ENCODE measurements at regions not wholly inside any gene's neighbourhood (a gene's known extent, or its start where the extent isn't known, plus 50 kb on each side); places are given as distances from the start of the nearest gene placed in this dataset.

DNA sequence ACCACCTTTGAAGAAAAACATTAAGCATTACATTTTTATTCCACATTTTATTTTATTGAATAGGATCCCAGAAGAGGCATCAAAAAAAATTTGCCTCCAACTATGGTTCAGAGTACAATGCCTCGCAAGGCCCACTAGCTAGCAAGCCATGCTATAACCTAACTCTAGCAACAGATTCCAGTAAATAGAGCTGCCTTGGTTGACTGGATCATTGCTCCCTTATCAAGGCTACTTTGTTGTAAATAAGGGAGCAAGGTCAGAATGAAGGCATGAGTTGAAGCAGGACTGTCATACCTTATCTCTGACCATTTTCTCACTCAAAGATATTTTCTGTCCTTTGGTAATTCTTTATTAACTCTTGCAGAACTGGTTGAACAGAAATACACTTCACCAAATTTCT is 672.6 kb downstream of the EPHA4 start:
- Histone ChIP-seq H2BK5ac (ENCODE audit: low read length) (no peak overlapping the region), H2BK12ac (ENCODE audit: low read length) (no peak overlapping the region), H3K18ac (ENCODE audit: low read length) (no peak overlapping the region)

DNA sequence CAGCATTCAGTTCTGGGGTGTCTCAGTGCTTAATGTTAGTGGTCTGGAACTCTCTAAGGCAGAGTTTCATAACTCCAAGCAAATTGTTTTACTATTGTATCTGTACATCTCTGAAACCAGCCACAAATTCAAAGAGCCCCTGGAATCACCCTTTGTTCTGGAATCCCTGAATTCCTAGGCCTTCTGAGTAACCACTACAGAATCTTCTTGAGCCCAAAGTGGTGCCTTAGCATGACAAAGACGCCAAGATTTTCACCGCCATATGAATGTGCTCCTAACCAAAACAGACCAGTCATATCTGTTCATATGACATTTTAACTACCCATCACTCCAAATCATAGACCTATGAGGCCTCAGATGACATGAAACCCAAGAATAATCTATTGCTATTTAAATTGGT is 668.1 kb downstream of the EPHA4 start:
- Histone ChIP-seq H3K27me3 (ENCODE audit: control insufficient read depth in 3 of 3, insufficient read depth in 3 of 3, low read depth in 1 of 3, low read length in 3 of 3) (no peaks in the 10 kb centered on the region), H3K9me3 (replicated peaks in 1 of 2; ENCODE audit: control insufficient read depth in 2 of 2, insufficient read depth in 1 of 2, low read depth in 1 of 2, low read length in 2 of 2) (peaks cover 0 to 2% of the 10 kb centered on the region in 2 donors), H4K91ac (ENCODE audit: low read depth, low read length, poor library complexity) (no peak overlapping the region), H3K4me2 (ENCODE audit: insufficient read depth, low read length, poor library complexity, severe bottlenecking) (no peak overlapping the region), H2BK120ac (ENCODE audit: low read depth, low read length) (no peak overlapping the region), H3K4ac (ENCODE audit: low read length) (no peak overlapping the region), H3K14ac (ENCODE audit: low read length) (no peak overlapping the region), H3K79me1 (ENCODE audit: low read depth, low read length) (no peaks in the 10 kb centered on the region), H4K8ac (ENCODE audit: low read depth, low read length) (no peak overlapping the region), H2AFZ (ENCODE audit: low read length) (no peak overlapping the region), H2BK12ac (ENCODE audit: low read length) (no peak overlapping the region), H3K4me3 (ENCODE audit: low read length in 2 of 2) (no peak overlapping the region), H3K4me1 (ENCODE audit: control insufficient read depth in 2 of 2, insufficient read depth in 1 of 2, low read depth in 1 of 2, low read length in 2 of 2) (no peaks in the 10 kb centered on the region), H3K27ac (replicated peaks; ENCODE audit: low read length) (no peak overlapping the region), H3K18ac (ENCODE audit: low read length) (no peak overlapping the region), H2AK5ac (ENCODE audit: low read depth, low read length) (no peak overlapping the region), H2BK15ac (ENCODE audit: low read length) (no peak overlapping the region), H3K36me3 (replicated peaks in 1 of 2; ENCODE audit: control insufficient read depth in 2 of 2, insufficient read depth in 2 of 2, low read length in 2 of 2) (no peaks in the 10 kb centered on the region), H2BK5ac (ENCODE audit: low read length) (no peak overlapping the region), H3K23ac (ENCODE audit: low read depth, low read length, poor library complexity) (no peak overlapping the region), H3K9ac (ENCODE audit: low read depth, low read length, poor library complexity) (no peak overlapping the region)
- DNase-seq (ENCODE audit: low spot score), result no peak
- WGBS, 2 donors (ENCODE audit: extremely low coverage in 2 of 2, insufficient read length in 2 of 2, insufficient replicate concordance in 1 of 2), result no CpG with 5 or more reads among the region's 2 CpGs

More for the DNA sequence above, 672.6 kb downstream of the EPHA4 start:
- no peak overlapping the region for H2AK5ac ChIP-seq (ENCODE audit: low read depth, low read length)
- H4K91ac ChIP-seq (ENCODE audit: low read depth, low read length, poor library complexity), result no peak overlapping the region
- no peak overlapping the region for H3K14ac ChIP-seq (ENCODE audit: low read length)
- no peak overlapping the region for H2BK15ac ChIP-seq (ENCODE audit: low read length)
- no peak overlapping the region for H2BK120ac ChIP-seq (ENCODE audit: low read depth, low read length)
- no peak overlapping the region for H3K27ac ChIP-seq (replicated peaks; ENCODE audit: low read length)
- no peak overlapping the region for H3K4ac ChIP-seq (ENCODE audit: low read length)
- no peaks in the 10 kb centered on the region for H3K9me3 ChIP-seq (replicated peaks in 1 of 2; ENCODE audit: control insufficient read depth in 2 of 2, insufficient read depth in 1 of 2, low read depth in 1 of 2, low read length in 2 of 2)
- no peaks in the 10 kb centered on the region for H3K36me3 ChIP-seq (replicated peaks in 1 of 2; ENCODE audit: control insufficient read depth in 2 of 2, insufficient read depth in 2 of 2, low read length in 2 of 2)
- DNase-seq (ENCODE audit: low spot score), result no peak
- no peaks in the 10 kb centered on the region for H3K27me3 ChIP-seq (ENCODE audit: control insufficient read depth in 3 of 3, insufficient read depth in 3 of 3, low read depth in 1 of 3, low read length in 3 of 3)
- H3K9ac ChIP-seq (ENCODE audit: low read depth, low read length, poor library complexity), result no peak overlapping the region
- no peak overlapping the region for H3K23ac ChIP-seq (ENCODE audit: low read depth, low read length, poor library complexity)
- H3K4me3 ChIP-seq (ENCODE audit: low read length in 2 of 2), result no peak overlapping the region
- no peaks in the 10 kb centered on the region for H3K79me1 ChIP-seq (ENCODE audit: low read depth, low read length)
- H3K4me2 ChIP-seq (ENCODE audit: insufficient read depth, low read length, poor library complexity, severe bottlenecking), result no peak overlapping the region
- WGBS, 2 donors (ENCODE audit: extremely low coverage in 2 of 2, insufficient read length in 2 of 2, insufficient replicate concordance in 1 of 2), result no CpG with 5 or more reads among the region's 1 CpG
- H3K4me1 ChIP-seq (ENCODE audit: control insufficient read depth in 2 of 2, insufficient read depth in 1 of 2, low read depth in 1 of 2, low read length in 2 of 2), result peaks cover 0 to 2% of the 10 kb centered on the region in 2 donors
- H4K8ac ChIP-seq (ENCODE audit: low read depth, low read length), result no peak overlapping the region
- H2AFZ ChIP-seq (ENCODE audit: low read length), result no peak overlapping the region

DNA sequence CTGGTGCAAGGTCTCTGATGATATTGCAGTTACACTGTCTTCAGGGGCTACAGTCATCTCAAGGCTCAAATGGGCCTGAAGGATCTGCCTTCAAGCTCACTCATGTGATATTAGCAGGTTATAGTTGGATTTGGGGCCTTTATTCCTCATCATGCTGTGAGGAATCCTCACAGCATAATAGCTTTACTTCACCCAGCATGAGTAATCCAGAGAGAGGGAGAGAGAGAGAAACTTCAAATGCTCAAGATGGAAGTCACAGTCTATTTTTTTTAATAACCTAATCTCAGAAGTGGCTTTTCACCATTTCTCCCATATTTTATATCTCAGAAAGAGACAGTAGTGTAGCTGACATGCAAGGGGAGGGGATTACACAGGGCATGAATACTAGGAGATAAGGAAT is 658.7 kb downstream of the EPHA4 start:
- no peak overlapping the region for H2BK5ac ChIP-seq (ENCODE audit: low read length)
- H3K4me3 ChIP-seq (ENCODE audit: low read length in 2 of 2), result no peak overlapping the region
- H3K9ac ChIP-seq (ENCODE audit: low read depth, low read length, poor library complexity), result no peak overlapping the region
- no peak overlapping the region for H2BK120ac ChIP-seq (ENCODE audit: low read depth, low read length)
- H3K18ac ChIP-seq (ENCODE audit: low read length), result no peak overlapping the region
- H3K14ac ChIP-seq (ENCODE audit: low read length), result no peak overlapping the region
- no peak overlapping the region for H2AK5ac ChIP-seq (ENCODE audit: low read depth, low read length)
- no peaks in the 10 kb centered on the region for H3K27me3 ChIP-seq (ENCODE audit: control insufficient read depth in 3 of 3, insufficient read depth in 3 of 3, low read depth in 1 of 3, low read length in 3 of 3)
- no peak overlapping the region for H3K4me2 ChIP-seq (ENCODE audit: insufficient read depth, low read length, poor library complexity, severe bottlenecking)
- no peak overlapping the region for H3K4ac ChIP-seq (ENCODE audit: low read length)
- no peak overlapping the region for H3K23ac ChIP-seq (ENCODE audit: low read depth, low read length, poor library complexity)
- no peaks in the 10 kb centered on the region for H3K9me3 ChIP-seq (replicated peaks in 1 of 2; ENCODE audit: control insufficient read depth in 2 of 2, insufficient read depth in 1 of 2, low read depth in 1 of 2, low read length in 2 of 2)
- no peak overlapping the region for H2AFZ ChIP-seq (ENCODE audit: low read length)
- no peak overlapping the region for H2BK15ac ChIP-seq (ENCODE audit: low read length)
- no peaks in the 10 kb centered on the region for H3K36me3 ChIP-seq (replicated peaks in 1 of 2; ENCODE audit: control insufficient read depth in 2 of 2, insufficient read depth in 2 of 2, low read length in 2 of 2)
- H3K4me1 ChIP-seq (ENCODE audit: control insufficient read depth in 2 of 2, insufficient read depth in 1 of 2, low read depth in 1 of 2, low read length in 2 of 2), result no peaks in the 10 kb centered on the region
- H3K79me1 ChIP-seq (ENCODE audit: low read depth, low read length), result no peaks in the 10 kb centered on the region
- H3K27ac ChIP-seq (replicated peaks; ENCODE audit: low read length), result no peak overlapping the region
- DNase-seq (ENCODE audit: low spot score), result no peak
- no peak overlapping the region for H4K91ac ChIP-seq (ENCODE audit: low read depth, low read length, poor library complexity)
- no peak overlapping the region for H4K8ac ChIP-seq (ENCODE audit: low read depth, low read length)
- H2BK12ac ChIP-seq (ENCODE audit: low read length), result no peak overlapping the region

DNA sequence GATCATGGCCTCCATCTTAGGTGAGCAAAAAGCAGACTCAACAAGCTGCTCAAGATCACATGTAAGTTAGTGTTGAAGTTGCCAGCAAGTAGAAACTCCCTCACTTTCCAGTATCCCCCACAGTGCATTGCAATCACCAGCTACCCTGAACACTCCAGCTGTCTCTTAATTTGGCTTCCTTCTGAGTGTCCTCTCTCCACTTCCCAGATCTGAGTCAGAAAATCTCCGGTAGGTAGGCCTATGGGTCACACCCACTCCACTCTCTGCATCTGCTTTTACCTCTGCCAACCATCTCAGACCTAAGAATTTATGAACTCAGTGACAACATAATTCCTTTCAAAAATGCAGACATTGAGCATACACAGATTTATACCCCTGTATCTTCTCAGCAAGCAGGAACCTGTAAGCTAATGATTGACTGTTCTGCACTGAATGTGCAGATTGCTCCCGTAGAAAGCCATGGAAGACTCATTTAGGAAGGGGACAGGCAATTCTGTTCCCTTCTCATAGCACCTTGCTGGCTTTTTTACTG is 656.9 kb downstream of the EPHA4 start:
- Histone ChIP-seq H3K27ac (replicated peaks; ENCODE audit: low read length) (no peak overlapping the region), H3K18ac (ENCODE audit: low read length) (no peak overlapping the region), H3K9ac (ENCODE audit: low read depth, low read length, poor library complexity) (no peak overlapping the region), H3K79me1 (ENCODE audit: low read depth, low read length) (no peaks in the 10 kb centered on the region), H3K23ac (ENCODE audit: low read depth, low read length, poor library complexity) (no peak overlapping the region), H3K14ac (ENCODE audit: low read length) (no peak overlapping the region), H2BK5ac (ENCODE audit: low read length) (no peak overlapping the region), H2BK15ac (ENCODE audit: low read length) (no peak overlapping the region), H3K4ac (ENCODE audit: low read length) (no peak overlapping the region), H3K9me3 (replicated peaks in 1 of 2; ENCODE audit: control insufficient read depth in 2 of 2, insufficient read depth in 1 of 2, low read depth in 1 of 2, low read length in 2 of 2) (no peaks in the 10 kb centered on the region), H4K8ac (ENCODE audit: low read depth, low read length) (no peak overlapping the region), H2AFZ (ENCODE audit: low read length) (no peak overlapping the region), H4K91ac (ENCODE audit: low read depth, low read length, poor library complexity) (no peak overlapping the region), H3K36me3 (replicated peaks in 1 of 2; ENCODE audit: control insufficient read depth in 2 of 2, insufficient read depth in 2 of 2, low read length in 2 of 2) (no peaks in the 10 kb centered on the region), H3K27me3 (ENCODE audit: control insufficient read depth in 3 of 3, insufficient read depth in 3 of 3, low read depth in 1 of 3, low read length in 3 of 3) (no peaks in the 10 kb centered on the region), H3K4me2 (ENCODE audit: insufficient read depth, low read length, poor library complexity, severe bottlenecking) (no peak overlapping the region), H2BK12ac (ENCODE audit: low read length) (no peak overlapping the region), H3K4me1 (ENCODE audit: control insufficient read depth in 2 of 2, insufficient read depth in 1 of 2, low read depth in 1 of 2, low read length in 2 of 2) (no peaks in the 10 kb centered on the region), H3K4me3 (ENCODE audit: low read length in 2 of 2) (no peak overlapping the region), H2BK120ac (ENCODE audit: low read depth, low read length) (no peak overlapping the region), H2AK5ac (ENCODE audit: low read depth, low read length) (no peak overlapping the region)
- DNase-seq (ENCODE audit: low spot score), result no peak
- WGBS, 2 donors (ENCODE audit: extremely low coverage in 2 of 2, insufficient read length in 2 of 2, insufficient replicate concordance in 1 of 2), result no CpG with 5 or more reads among the region's 2 CpGs

Measured in neuronal stem cell (in vitro differentiated cells).